GM12878 (cell line): ENCODE measurements at regions not wholly inside any gene's neighbourhood (a gene's known extent, or its start where the extent isn't known, plus 50 kb on each side); places are given as distances from the start of the nearest gene placed in this dataset.

Experiments used
- ATAC-seq: fragments of 200-7000 bp; cut with Tn5 transposase; 3 replicates; pipeline ENCODE4 v1.9.1; 2020; ENCODE audit warnings: mild to moderate bottlenecking, moderate library complexity
- BruUV-seq: library from RNA; stranded (reverse); fragments of 400-500 nt; replicated peaks from 2 replicates; lab custom pipeline; 2021; lab: Mats Ljungman, UMichigan
- CTCF ChIA-PET: fragments of 300-600 bp; sonication (Branson Sonifier 250); formaldehyde crosslinking; extraction: SDS; loops from one replicate; lab custom pipeline; 2021; ENCODE audit warnings: inconsistent platforms; lab: Yijun Ruan, JAX
- POLR2A ChIA-PET: fragments of 350-600 bp; formaldehyde crosslinking; extraction: SDS; loops from one replicate; lab custom pipeline; 2021; ENCODE audit warnings: inconsistent platforms; lab: Charles Lee
- RAD21 ChIA-PET: fragments of 300-600 bp; sonication (Branson Sonifier 250); formaldehyde crosslinking; loops from one replicate; lab custom pipeline; 2023; ENCODE audit warnings: antibody characterized with exemption; ENCODE audit not compliant: unreplicated experiment; lab: Charles Lee
- SMC1A ChIA-PET: fragments of 300-600 bp; sonication (Branson Sonifier 250); formaldehyde crosslinking; loops from one replicate; lab custom pipeline; 2023; ENCODE audit not compliant: unreplicated experiment, uncharacterized antibody; lab: Charles Lee
- DNase-seq: peaks from one replicate; pipeline ENCODE4 v3.0.0-alpha.2; 2011; ENCODE audit warnings: low read depth, low spot score
- FAIRE-seq: peaks from 3 replicates; lab custom pipeline; 2011; peaks lifted over from hg19 to GRCh38; lab: Jason Lieb, UNC
- H2AFZ ChIP-seq: 2 replicates; pipeline ENCODE4 v1.6.0; 2011; ENCODE audit warnings: low read depth, low read length, control low read depth; ENCODE audit not compliant: control insufficient read depth
- H3K27ac ChIP-seq: 2 replicates; pipeline ENCODE4 v1.5.1; 2011; ENCODE audit warnings: control low read depth; ENCODE audit not compliant: control insufficient read depth, insufficient read depth
- H3K27me3 ChIP-seq, 2 experiments: replicated peaks in 1 of 2; 2 replicates each; pipeline versions ENCODE4 v1.6.0 to v1.6.1; 2011; ENCODE audit warnings: low read length in 1 of 2; ENCODE audit not compliant: control insufficient read depth in 2 of 2, insufficient read depth in 2 of 2
- H3K36me3 ChIP-seq, 2 experiments: 2 replicates each; pipeline ENCODE4 v1.5.1; 2011; ENCODE audit warnings: low read length in 1 of 2; ENCODE audit not compliant: control insufficient read depth in 2 of 2, insufficient read depth in 2 of 2
- H3K4me1 ChIP-seq: 2 replicates; pipeline ENCODE4 v1.6.1; 2011; ENCODE audit warnings: mild to moderate bottlenecking, low read length, moderate library complexity, mixed read lengths; ENCODE audit not compliant: control insufficient read depth, insufficient read depth
- H3K4me2 ChIP-seq: 2 replicates; pipeline ENCODE4 v1.6.0; 2011; ENCODE audit warnings: control low read depth; ENCODE audit not compliant: control insufficient read depth, insufficient read depth
- H3K4me3 ChIP-seq: fragments of 200-600 bp; sonication (generic); 2 replicates; pipeline ENCODE4 v1.5.1; 2016
- H3K79me2 ChIP-seq: 2 replicates; pipeline ENCODE4 v1.6.0; 2011; ENCODE audit warnings: low read length; ENCODE audit not compliant: control insufficient read depth, insufficient read depth
- H3K9ac ChIP-seq: 2 replicates; pipeline ENCODE4 v1.8.0; 2011; ENCODE audit warnings: low read length, control low read depth, mixed read lengths; ENCODE audit not compliant: control insufficient read depth, insufficient read depth
- H3K9me3 ChIP-seq: replicated peaks from 3 replicates; pipeline ENCODE4 v1.5.1; 2011; ENCODE audit warnings: mild to moderate bottlenecking, low read length; ENCODE audit not compliant: control insufficient read depth, insufficient read depth
- H4K20me1 ChIP-seq: 2 replicates; pipeline ENCODE4 v1.6.0; 2011; ENCODE audit not compliant: control insufficient read depth, insufficient read depth
- ATF7 ChIP-seq: fragments of 450-650 bp; IDR thresholded peaks from 2 replicates; pipeline ENCODE4 v1.6.1; 2016; ENCODE audit warnings: low read depth, mild to moderate bottlenecking
- EZH2 ChIP-seq: IDR thresholded peaks from 2 replicates; pipeline ENCODE4 v1.6.1; 2012; ENCODE audit warnings: low read depth, mild to moderate bottlenecking, control low read depth, inconsistent platforms, low read length, borderline replicate concordance; ENCODE audit not compliant: control insufficient read depth
- IRF4 ChIP-seq: IDR thresholded peaks from 2 replicates; pipeline ENCODE4 v1.6.1; 2011; ENCODE audit warnings: low read depth, low read length
- MEF2A ChIP-seq: IDR thresholded peaks from 2 replicates; pipeline ENCODE4 v1.6.1; 2011; ENCODE audit warnings: low read depth, mild to moderate bottlenecking, low read length, moderate library complexity; ENCODE audit not compliant: insufficient read depth
- MTA3 ChIP-seq: IDR thresholded peaks from 2 replicates; pipeline ENCODE4 v1.6.1; 2012; ENCODE audit warnings: low read length, inconsistent platforms, borderline replicate concordance
- POLR2AphosphoS5 ChIP-seq: IDR thresholded peaks from 2 replicates; pipeline ENCODE4 v1.6.1; 2011; ENCODE audit warnings: mild to moderate bottlenecking, low read length, inconsistent platforms
- RAD21 ChIP-seq: IDR thresholded peaks from 2 replicates; pipeline ENCODE4 v1.6.1; 2011; ENCODE audit warnings: mild to moderate bottlenecking, low read depth, low read length, moderate library complexity; ENCODE audit not compliant: insufficient read depth
- RUNX3 ChIP-seq: IDR thresholded peaks from 2 replicates; pipeline ENCODE4 v1.6.1; 2012; ENCODE audit warnings: low read length, inconsistent platforms
- WRNIP1 ChIP-seq: IDR thresholded peaks from 2 replicates; pipeline ENCODE4 v1.6.1; 2011; ENCODE audit warnings: low read depth, low read length, improper control_type of control experiment, borderline replicate concordance
- ZBED1 ChIP-seq: IDR thresholded peaks from 2 replicates; pipeline ENCODE4 v1.6.1; 2016; ENCODE audit warnings: borderline replicate concordance
- ZNF274 ChIP-seq: IDR thresholded peaks from one replicate; pipeline ENCODE4 v1.8.0; 2011; ENCODE audit not compliant: insufficient read length, insufficient read depth
- WGBS: methylation state at CpG from one replicate; pipeline ENCODE4 v1.1.6; 2016; ENCODE audit warnings: low lambda C conversion rate; ENCODE audit not compliant: insufficient replicate concordance, insufficient coverage; ENCODE audit errors: missing lambda C conversion rate; 5-methylcytosine and 5-hydroxymethylcytosine counted together
- in situ Hi-C: fragments of 300-500 bp; cut with MboI; formaldehyde crosslinking; loops from 9 replicates; pipeline ENCODE4 v1.14.3; 2018; ENCODE audit warnings: mixed read lengths
- intact Hi-C: fragments of 100-400 bp; cut with micrococcal nuclease; formaldehyde crosslinking; loops from one replicate; pipeline ENCODE4 v1.14.2; 2022; ENCODE audit not compliant: unreplicated experiment
- TF ChIP-seq, protein P1 (sequence below): fragments of 450-650 bp; formaldehyde crosslinking; IDR thresholded peaks from 2 replicates; pipeline ENCODE4 v1.5.0; 2022; ENCODE audit warnings: mild to moderate bottlenecking, missing genetic modification characterization
- TF ChIP-seq, protein P2 (sequence below): fragments of 450-650 bp; IDR thresholded peaks from 2 replicates; pipeline ENCODE4 v1.6.1; 2014; ENCODE audit warnings: mild to moderate bottlenecking
- TF ChIP-seq, protein P3 (sequence below): fragments of 450-650 bp; IDR thresholded peaks from 2 replicates; pipeline ENCODE4 v1.6.1; 2017; ENCODE audit warnings: borderline replicate concordance

DNA sequence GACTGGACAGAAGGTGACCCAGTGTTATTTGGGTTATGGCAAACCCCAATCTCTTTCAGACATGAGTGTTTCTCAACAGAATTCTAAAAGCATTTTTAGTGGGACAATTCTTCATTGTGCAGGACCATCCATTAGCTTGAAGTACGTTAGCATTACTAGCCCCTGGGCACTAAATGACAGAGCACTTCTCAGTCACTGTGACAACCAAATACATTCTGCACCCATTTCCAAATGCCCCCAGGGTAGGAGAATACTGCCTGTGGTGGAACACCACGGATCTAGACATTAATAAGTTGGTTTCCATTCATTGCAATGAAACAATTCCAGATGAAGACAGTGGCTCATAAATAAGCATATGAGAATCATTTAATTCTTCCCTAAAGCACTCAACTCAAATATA, 102.4 kb upstream of the FRMD4A start (continued):
- TF ChIP-seq, protein P1, sequence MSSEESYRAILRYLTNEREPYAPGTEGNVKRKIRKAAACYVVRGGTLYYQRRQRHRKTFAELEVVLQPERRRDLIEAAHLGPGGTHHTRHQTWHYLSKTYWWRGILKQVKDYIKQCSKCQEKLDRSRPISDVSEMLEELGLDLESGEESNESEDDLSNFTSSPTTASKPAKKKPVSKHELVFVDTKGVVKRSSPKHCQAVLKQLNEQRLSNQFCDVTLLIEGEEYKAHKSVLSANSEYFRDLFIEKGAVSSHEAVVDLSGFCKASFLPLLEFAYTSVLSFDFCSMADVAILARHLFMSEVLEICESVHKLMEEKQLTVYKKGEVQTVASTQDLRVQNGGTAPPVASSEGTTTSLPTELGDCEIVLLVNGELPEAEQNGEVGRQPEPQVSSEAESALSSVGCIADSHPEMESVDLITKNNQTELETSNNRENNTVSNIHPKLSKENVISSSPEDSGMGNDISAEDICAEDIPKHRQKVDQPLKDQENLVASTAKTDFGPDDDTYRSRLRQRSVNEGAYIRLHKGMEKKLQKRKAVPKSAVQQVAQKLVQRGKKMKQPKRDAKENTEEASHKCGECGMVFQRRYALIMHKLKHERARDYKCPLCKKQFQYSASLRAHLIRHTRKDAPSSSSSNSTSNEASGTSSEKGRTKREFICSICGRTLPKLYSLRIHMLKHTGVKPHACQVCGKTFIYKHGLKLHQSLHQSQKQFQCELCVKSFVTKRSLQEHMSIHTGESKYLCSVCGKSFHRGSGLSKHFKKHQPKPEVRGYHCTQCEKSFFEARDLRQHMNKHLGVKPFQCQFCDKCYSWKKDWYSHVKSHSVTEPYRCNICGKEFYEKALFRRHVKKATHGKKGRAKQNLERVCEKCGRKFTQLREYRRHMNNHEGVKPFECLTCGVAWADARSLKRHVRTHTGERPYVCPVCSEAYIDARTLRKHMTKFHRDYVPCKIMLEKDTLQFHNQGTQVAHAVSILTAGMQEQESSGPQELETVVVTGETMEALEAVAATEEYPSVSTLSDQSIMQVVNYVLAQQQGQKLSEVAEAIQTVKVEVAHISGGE: no peak
- TF ChIP-seq ATF7 (no peak), WRNIP1 (no peak), MEF2A (no peak), EZH2 (no peak), ZBED1 (no peak), POLR2AphosphoS5 (no peak), RAD21 (no peak), RUNX3 (no peak)

DNA sequence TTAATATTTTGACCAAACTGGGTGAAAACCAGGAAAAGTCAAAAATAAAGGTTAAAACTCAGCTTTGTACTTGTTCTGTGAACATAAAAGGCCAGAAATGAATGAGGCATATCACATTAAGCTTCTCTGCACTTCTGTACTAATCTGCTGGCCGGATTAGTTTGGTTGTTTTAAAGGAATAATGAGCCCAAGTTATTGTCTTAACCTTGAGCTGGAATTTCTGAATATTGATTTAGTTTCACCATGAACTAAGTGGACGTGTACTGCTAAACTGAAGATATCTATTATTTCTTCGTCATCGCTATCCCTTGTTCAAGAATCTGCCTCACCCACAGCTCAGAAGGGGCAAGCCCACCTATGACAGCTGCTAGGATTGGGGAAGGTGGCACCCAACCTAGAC, 101.1 kb upstream of the FRMD4A start:
- Histone ChIP-seq H3K9me3 (no peaks in the 10 kb centered on the region), H4K20me1 (no peaks in the 10 kb centered on the region), H3K27ac (no peak overlapping the region), H3K9ac (no peak overlapping the region), H3K4me2 (no peak overlapping the region), H3K4me1 (no peaks in the 10 kb centered on the region), H3K4me3 (no peak overlapping the region), H2AFZ (no peak overlapping the region), H3K36me3 (no peaks in the 10 kb centered on the region), H3K27me3 (no peaks in the 10 kb centered on the region; a peak in 1 of 4 replicates), H3K79me2 (no peaks in the 10 kb centered on the region)
- in situ Hi-C loops (no loop called here), intact Hi-C loops (no loop called here)
- WGBS: 37% methylated on average over 4 of the region's 4 CpGs
- ChIA-PET CTCF (interaction anchor here (1.2 kb wide), 1 partner anchor 231 kb away, joined by 3 read pairs; no protein-coding TSS in a partner anchor), RAD21 (no interaction called here), SMC1A (interaction anchor here (1.0 kb wide), 1 partner anchor 45 kb away, joined by 3 read pairs; no protein-coding TSS in a partner anchor), POLR2A (no interaction called here)
- ATAC-seq (no peak), FAIRE-seq (no peak), DNase-seq (no peak)
- TF ChIP-seq MTA3: no peak
- TF ChIP-seq ZNF274: no peak
- TF ChIP-seq, protein P2, sequence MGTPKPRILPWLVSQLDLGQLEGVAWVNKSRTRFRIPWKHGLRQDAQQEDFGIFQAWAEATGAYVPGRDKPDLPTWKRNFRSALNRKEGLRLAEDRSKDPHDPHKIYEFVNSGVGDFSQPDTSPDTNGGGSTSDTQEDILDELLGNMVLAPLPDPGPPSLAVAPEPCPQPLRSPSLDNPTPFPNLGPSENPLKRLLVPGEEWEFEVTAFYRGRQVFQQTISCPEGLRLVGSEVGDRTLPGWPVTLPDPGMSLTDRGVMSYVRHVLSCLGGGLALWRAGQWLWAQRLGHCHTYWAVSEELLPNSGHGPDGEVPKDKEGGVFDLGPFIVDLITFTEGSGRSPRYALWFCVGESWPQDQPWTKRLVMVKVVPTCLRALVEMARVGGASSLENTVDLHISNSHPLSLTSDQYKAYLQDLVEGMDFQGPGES: no peak
- TF ChIP-seq ATF7: no peak
- no peak for TF ChIP-seq IRF4
- TF ChIP-seq, protein P3, sequence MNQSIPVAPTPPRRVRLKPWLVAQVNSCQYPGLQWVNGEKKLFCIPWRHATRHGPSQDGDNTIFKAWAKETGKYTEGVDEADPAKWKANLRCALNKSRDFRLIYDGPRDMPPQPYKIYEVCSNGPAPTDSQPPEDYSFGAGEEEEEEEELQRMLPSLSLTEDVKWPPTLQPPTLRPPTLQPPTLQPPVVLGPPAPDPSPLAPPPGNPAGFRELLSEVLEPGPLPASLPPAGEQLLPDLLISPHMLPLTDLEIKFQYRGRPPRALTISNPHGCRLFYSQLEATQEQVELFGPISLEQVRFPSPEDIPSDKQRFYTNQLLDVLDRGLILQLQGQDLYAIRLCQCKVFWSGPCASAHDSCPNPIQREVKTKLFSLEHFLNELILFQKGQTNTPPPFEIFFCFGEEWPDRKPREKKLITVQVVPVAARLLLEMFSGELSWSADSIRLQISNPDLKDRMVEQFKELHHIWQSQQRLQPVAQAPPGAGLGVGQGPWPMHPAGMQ: no peak
- BruUV-seq: no TSS peak
